ENCODE measurements at regions not wholly inside any gene's neighbourhood (a gene's known extent, or its start where the extent isn't known, plus 50 kb on each side); places are given as distances from the start of the nearest gene placed in this dataset.

DNA sequence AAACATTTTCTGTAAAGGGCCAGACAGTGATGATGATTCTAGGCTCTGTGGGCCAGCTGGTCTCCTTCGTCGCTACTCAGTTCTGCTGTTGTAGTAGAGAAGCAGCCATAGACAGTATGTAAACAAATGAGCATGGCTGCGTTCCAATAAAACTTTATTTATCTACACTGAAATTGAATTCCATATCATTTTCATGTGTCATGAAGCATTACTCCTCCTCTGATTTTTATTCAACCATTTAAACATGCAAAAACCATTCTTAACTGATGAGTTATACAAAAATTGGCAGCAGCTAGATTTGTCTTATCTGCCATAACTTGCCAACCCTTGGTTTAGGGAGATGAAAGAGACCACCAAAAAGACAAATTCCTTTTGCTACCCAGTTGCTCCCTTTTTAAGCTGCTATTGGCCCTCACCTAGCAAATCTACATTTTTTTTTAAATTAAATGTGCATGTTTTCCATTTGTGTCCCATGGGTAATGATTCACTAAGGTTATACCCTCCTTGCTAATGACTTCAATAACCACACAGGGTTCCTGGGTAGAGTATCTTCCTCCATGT is 309.9 kb downstream of the DHX15 start:
- Histone ChIP-seq H3K36me3 (ENCODE audit: control insufficient read depth, insufficient read depth, low read length) (no peaks in the 10 kb centered on the region), H3K4me1 (ENCODE audit: control insufficient read depth, insufficient read depth, low read length) (no peaks in the 10 kb centered on the region), H3K4me3 (ENCODE audit: insufficient read depth, low read depth, low read length) (no peak overlapping the region), H3K27ac (ENCODE audit: insufficient read depth, low read depth, low read length, poor library complexity, severe bottlenecking) (no peak overlapping the region), H3K27me3 (ENCODE audit: control insufficient read depth, insufficient read depth, low read length, poor library complexity, severe bottlenecking) (no peaks in the 10 kb centered on the region), H3K9me3 (ENCODE audit: control insufficient read depth, low read length) (no peaks in the 10 kb centered on the region)
- 93 to 99% methylated on average over 3 of the region's 3 CpGs for WGBS, 2 experiments

DNA sequence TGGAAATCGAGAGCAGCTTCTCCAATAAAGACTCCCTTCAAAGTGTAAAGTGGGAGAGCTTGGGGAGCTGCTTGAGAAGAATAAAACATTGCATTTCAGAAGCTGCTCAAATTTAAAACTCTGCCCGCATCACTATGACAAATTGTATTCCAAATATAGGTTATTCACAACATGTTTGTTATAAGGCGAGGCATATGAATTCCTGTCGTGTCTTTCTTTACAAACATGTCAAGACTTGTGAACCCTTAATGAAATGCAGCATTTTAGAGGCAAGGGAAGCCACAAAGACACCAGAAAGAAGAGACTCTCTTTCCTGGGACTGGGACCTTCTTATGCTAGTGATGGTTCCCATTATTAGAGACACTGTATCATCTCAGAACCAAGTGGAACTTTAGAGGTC is 311.2 kb downstream of the DHX15 start:
- Histone ChIP-seq H3K4me3 (ENCODE audit: insufficient read depth, low read depth, low read length) (no peak overlapping the region), H3K9me3 (ENCODE audit: control insufficient read depth, low read length) (no peaks in the 10 kb centered on the region), H3K36me3 (ENCODE audit: control insufficient read depth, insufficient read depth, low read length) (no peaks in the 10 kb centered on the region), H3K4me1 (ENCODE audit: control insufficient read depth, insufficient read depth, low read length) (no peaks in the 10 kb centered on the region), H3K27ac (ENCODE audit: insufficient read depth, low read depth, low read length, poor library complexity, severe bottlenecking) (no peak overlapping the region), H3K27me3 (ENCODE audit: control insufficient read depth, insufficient read depth, low read length, poor library complexity, severe bottlenecking) (no peaks in the 10 kb centered on the region)
- WGBS, 2 experiments = 85 to 95% methylated on average over 4 of the region's 4 CpGs

DNA sequence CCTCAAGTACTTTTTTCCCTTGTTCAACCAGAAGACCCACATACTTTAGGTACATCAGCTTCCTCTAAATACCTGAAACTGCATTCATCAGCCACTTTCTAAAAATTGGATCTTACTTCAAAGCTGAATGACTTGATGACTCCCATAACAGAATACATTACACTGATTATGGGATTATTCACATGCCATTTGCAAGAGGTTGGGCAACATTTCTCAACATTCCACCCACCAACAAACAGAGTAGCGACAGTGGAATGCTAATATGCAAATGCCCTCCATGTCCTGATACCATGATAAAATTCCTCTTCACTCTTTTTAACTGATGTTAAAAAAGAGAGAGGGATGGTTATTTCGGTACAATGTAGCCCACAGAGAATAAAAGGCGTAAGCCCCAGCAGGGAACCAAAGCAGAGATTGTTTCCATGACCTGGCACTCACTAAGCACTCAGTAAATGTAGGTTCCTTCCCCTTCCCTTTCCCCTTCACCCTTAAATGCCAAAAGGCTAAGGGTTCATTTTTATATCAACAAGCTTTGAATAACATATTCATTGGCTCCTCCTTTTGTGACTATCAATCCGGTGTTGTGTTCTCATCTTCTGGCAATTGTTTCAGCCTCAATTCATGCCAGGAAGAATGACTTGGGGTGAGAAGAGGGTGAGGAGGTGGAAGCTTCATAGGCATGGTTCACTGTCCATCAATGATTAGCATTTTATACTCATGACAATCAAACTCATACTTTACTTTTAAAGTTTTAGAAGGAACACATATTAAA is 317.2 kb downstream of the DHX15 start:
- H3K36me3 ChIP-seq (ENCODE audit: control insufficient read depth, insufficient read depth, low read length) = no peaks in the 10 kb centered on the region
- no peaks in the 10 kb centered on the region for H3K9me3 ChIP-seq (ENCODE audit: control insufficient read depth, low read length)
- H3K27ac ChIP-seq (ENCODE audit: insufficient read depth, low read depth, low read length, poor library complexity, severe bottlenecking) = no peak overlapping the region
- H3K4me1 ChIP-seq (ENCODE audit: control insufficient read depth, insufficient read depth, low read length) = peaks cover 6% of the 10 kb centered on the region
- H3K27me3 ChIP-seq (ENCODE audit: control insufficient read depth, insufficient read depth, low read length, poor library complexity, severe bottlenecking) = no peaks in the 10 kb centered on the region
- 73 to 89% methylated on average over 3 to 4 of the region's 4 CpGs for WGBS, 2 experiments
- no peak overlapping the region for H3K4me3 ChIP-seq (ENCODE audit: insufficient read depth, low read depth, low read length)

DNA sequence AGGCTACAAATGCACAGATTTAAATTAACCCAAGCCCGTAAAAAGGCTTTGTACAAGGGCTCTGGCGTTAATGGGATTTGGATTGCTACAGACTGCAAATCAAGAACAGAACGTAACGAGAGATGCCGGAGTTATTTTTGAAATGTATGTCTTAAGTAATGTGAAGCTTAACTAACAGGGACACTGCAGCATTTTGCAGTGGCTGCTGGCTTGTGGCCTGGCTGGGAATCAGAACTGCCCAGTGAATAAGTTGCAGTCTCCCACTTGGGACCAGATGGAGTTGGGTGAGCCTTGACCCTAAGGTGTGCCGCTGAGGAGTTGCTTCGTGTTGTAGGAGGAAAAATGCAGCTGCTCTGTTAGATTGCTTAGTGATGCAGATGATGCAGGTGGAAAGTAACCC is 318.4 kb downstream of the DHX15 start:
- H3K27me3 ChIP-seq (ENCODE audit: control insufficient read depth, insufficient read depth, low read length, poor library complexity, severe bottlenecking) = no peaks in the 10 kb centered on the region
- H3K9me3 ChIP-seq (ENCODE audit: control insufficient read depth, low read length) = no peaks in the 10 kb centered on the region
- peaks cover 18% of the 10 kb centered on the region for H3K4me1 ChIP-seq (ENCODE audit: control insufficient read depth, insufficient read depth, low read length)
- no peak overlapping the region for H3K4me3 ChIP-seq (ENCODE audit: insufficient read depth, low read depth, low read length)
- 84 to 89% methylated on average over 7 of the region's 7 CpGs for WGBS, 2 experiments
- no peaks in the 10 kb centered on the region for H3K36me3 ChIP-seq (ENCODE audit: control insufficient read depth, insufficient read depth, low read length)
- H3K27ac ChIP-seq (ENCODE audit: insufficient read depth, low read depth, low read length, poor library complexity, severe bottlenecking) = no peak overlapping the region

- WGBS, 2 experiments = 89 to 94% methylated on average over 3 to 4 of the region's 4 CpGs
- H3K36me3 ChIP-seq (ENCODE audit: control insufficient read depth, insufficient read depth, low read length) = no peaks in the 10 kb centered on the region
These were observed 321.7 kb downstream of the DHX15 start for GRCh38 chr4:24262616-24263015.

DNA sequence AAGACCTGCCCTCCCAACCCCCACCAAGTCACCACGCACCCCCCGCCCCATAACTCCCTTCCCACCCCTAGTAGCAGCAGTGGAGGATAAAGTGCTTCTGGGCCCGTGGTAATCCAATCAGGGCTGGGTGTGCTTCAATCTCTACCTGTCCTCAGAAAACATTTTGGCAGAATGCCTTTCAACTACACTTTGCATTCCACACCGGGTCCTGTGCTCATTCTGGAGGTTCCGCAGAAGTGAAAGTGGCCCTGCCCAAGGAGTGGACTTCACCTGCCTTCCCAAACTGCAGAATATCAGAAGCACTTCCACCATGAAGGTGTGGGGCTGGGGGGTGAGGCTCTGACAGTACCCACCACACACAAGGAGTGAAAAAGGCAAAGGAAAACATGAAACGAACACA is 322.3 kb downstream of the DHX15 start:
- H3K27me3 ChIP-seq (ENCODE audit: control insufficient read depth, insufficient read depth, low read length, poor library complexity, severe bottlenecking) = no peaks in the 10 kb centered on the region
- H3K36me3 ChIP-seq (ENCODE audit: control insufficient read depth, insufficient read depth, low read length) = no peaks in the 10 kb centered on the region
- H3K9me3 ChIP-seq (ENCODE audit: control insufficient read depth, low read length) = no peaks in the 10 kb centered on the region
- 61 to 62% methylated on average over 5 to 6 of the region's 6 CpGs for WGBS, 2 experiments
- no peak overlapping the region for H3K4me3 ChIP-seq (ENCODE audit: insufficient read depth, low read depth, low read length)
- peak overlapping the region; percentile 29 for H3K27ac ChIP-seq (ENCODE audit: insufficient read depth, low read depth, low read length, poor library complexity, severe bottlenecking)
- H3K4me1 ChIP-seq (ENCODE audit: control insufficient read depth, insufficient read depth, low read length) = peaks cover 21% of the 10 kb centered on the region

More at GRCh38 chr4:24262616-24263015, 321.7 kb downstream of the DHX15 start:
- Histone ChIP-seq H3K4me1 (ENCODE audit: control insufficient read depth, insufficient read depth, low read length) (peaks cover 21% of the 10 kb centered on the region), H3K27me3 (ENCODE audit: control insufficient read depth, insufficient read depth, low read length, poor library complexity, severe bottlenecking) (no peaks in the 10 kb centered on the region), H3K4me3 (ENCODE audit: insufficient read depth, low read depth, low read length) (no peak overlapping the region), H3K9me3 (ENCODE audit: control insufficient read depth, low read length) (no peaks in the 10 kb centered on the region), H3K27ac (ENCODE audit: insufficient read depth, low read depth, low read length, poor library complexity, severe bottlenecking) (no peak overlapping the region)

DNA sequence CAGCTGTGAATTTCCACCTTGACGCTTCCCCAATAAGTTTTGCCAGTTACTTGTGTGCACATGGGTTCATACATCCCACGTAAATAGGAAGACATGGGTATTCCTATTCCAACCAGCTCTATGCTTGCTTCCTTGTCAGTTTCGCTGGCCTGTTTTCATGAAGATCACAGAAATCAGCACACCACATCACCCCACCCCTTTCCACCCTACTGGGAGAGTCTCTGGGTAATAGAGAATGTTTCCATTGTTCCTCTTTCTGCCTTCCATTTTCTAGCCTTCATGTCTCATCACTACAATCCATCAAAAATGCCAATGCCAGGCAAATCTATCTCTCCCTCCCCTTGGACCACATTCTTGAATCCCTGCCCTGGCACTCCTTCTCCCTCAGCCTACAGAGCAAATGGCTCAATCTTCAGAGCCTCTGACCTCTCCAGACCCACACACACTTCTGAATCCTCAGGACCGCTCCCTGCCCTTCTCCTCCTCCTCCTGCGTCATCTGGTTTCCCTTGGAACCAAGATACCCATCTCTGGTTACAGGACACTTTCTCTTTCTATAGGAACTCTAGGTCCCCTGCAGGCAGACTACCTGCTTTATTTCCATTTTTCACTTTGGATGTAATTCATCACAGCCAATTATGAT is 323.3 kb downstream of the DHX15 start:
- no peaks in the 10 kb centered on the region for H3K9me3 ChIP-seq (ENCODE audit: control insufficient read depth, low read length)
- H3K36me3 ChIP-seq (ENCODE audit: control insufficient read depth, insufficient read depth, low read length) = no peaks in the 10 kb centered on the region
- no peak overlapping the region for H3K27ac ChIP-seq (ENCODE audit: insufficient read depth, low read depth, low read length, poor library complexity, severe bottlenecking)
- 86 to 87% methylated on average over 5 of the region's 5 CpGs for WGBS, 2 experiments
- H3K4me3 ChIP-seq (ENCODE audit: insufficient read depth, low read depth, low read length) = no peak overlapping the region
- H3K27me3 ChIP-seq (ENCODE audit: control insufficient read depth, insufficient read depth, low read length, poor library complexity, severe bottlenecking) = no peaks in the 10 kb centered on the region
- peaks cover 21% of the 10 kb centered on the region for H3K4me1 ChIP-seq (ENCODE audit: control insufficient read depth, insufficient read depth, low read length)

DNA sequence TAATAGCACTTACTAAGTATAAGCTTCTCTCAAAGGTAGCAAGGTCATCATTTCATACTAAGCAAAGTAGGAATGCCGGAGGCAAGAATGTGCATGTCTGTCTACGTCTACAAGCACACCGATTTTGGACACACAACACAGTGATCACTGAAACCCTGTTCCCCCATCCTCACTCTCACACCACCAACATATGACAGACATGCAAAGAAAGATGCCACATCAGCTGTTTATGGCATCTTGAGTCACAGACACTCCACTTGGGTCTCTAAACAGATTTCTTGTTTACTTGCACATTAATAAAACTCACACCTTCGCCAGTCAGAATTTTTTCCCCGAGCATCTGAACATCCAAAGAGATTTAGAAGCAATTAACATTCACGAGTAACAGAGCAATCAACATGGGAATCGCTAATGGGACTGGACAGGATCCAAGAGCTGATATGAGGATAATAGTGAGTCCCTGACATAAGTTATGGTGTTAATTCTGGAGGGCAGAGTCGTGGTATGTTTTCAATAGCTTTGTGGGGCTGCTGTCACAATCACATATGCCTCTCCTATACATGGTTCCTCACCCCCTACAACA is 324.1 kb downstream of the DHX15 start:
- Histone ChIP-seq H3K36me3 (ENCODE audit: control insufficient read depth, insufficient read depth, low read length) (no peaks in the 10 kb centered on the region), H3K27ac (ENCODE audit: insufficient read depth, low read depth, low read length, poor library complexity, severe bottlenecking) (no peak overlapping the region), H3K4me1 (ENCODE audit: control insufficient read depth, insufficient read depth, low read length) (peaks cover 21% of the 10 kb centered on the region), H3K27me3 (ENCODE audit: control insufficient read depth, insufficient read depth, low read length, poor library complexity, severe bottlenecking) (no peaks in the 10 kb centered on the region), H3K4me3 (ENCODE audit: insufficient read depth, low read depth, low read length) (no peak overlapping the region), H3K9me3 (ENCODE audit: control insufficient read depth, low read length) (no peaks in the 10 kb centered on the region)
- 84% methylated on average over 8 of the region's 8 CpGs for WGBS, 2 experiments

GRCh38 chr4:24256547-24256946 is 327.8 kb downstream of the DHX15 start:
- H3K4me3 ChIP-seq (ENCODE audit: insufficient read depth, low read depth, low read length) = no peak overlapping the region
- no peaks in the 10 kb centered on the region for H3K27me3 ChIP-seq (ENCODE audit: control insufficient read depth, insufficient read depth, low read length, poor library complexity, severe bottlenecking)
- H3K4me1 ChIP-seq (ENCODE audit: control insufficient read depth, insufficient read depth, low read length) = peaks cover 9% of the 10 kb centered on the region
- no peaks in the 10 kb centered on the region for H3K36me3 ChIP-seq (ENCODE audit: control insufficient read depth, insufficient read depth, low read length)
- no peak overlapping the region for H3K27ac ChIP-seq (ENCODE audit: insufficient read depth, low read depth, low read length, poor library complexity, severe bottlenecking)
- H3K9me3 ChIP-seq (ENCODE audit: control insufficient read depth, low read length) = no peaks in the 10 kb centered on the region
- 23 to 25% methylated on average over 5 of the region's 5 CpGs for WGBS, 2 experiments

GRCh38 chr4:24256066-24256465 is 328.3 kb downstream of the DHX15 start:
- Histone ChIP-seq H3K4me1 (ENCODE audit: control insufficient read depth, insufficient read depth, low read length) (peaks cover 4% of the 10 kb centered on the region), H3K36me3 (ENCODE audit: control insufficient read depth, insufficient read depth, low read length) (no peaks in the 10 kb centered on the region), H3K27ac (ENCODE audit: insufficient read depth, low read depth, low read length, poor library complexity, severe bottlenecking) (no peak overlapping the region), H3K9me3 (ENCODE audit: control insufficient read depth, low read length) (no peaks in the 10 kb centered on the region), H3K4me3 (ENCODE audit: insufficient read depth, low read depth, low read length) (no peak overlapping the region), H3K27me3 (ENCODE audit: control insufficient read depth, insufficient read depth, low read length, poor library complexity, severe bottlenecking) (no peaks in the 10 kb centered on the region)
- WGBS, 2 experiments = 74 to 80% methylated on average over 4 of the region's 4 CpGs

Measured in ectodermal cell (in vitro differentiated cells).